ENCODE measurements at regions not wholly inside any gene's neighbourhood (a gene's known extent, or its start where the extent isn't known, plus 50 kb on each side); places are given as distances from the start of the nearest gene placed in this dataset.

DNA sequence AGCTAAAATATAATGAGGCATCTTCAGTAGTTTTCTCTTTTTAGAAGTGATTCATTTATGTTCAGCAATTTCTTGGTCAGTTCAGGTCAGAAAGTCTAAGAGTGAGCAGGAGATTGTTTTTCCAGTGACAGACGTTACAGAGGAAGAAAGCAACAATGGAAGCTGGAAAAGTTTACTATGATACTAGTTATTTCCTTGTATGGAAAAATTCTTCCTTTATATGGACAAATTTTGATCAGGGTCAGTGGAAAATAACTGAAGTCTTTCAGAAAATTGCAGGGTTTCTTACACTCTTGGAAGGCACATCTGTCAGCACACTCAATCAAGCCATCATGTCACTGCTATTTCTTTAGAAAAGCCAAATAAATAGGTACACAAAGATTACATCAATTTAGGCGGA, 1120.7 kb downstream of the FAT4 start:
- Mint-ChIP-seq H3K9me3 (peaks cover 7% of the 10 kb centered on the region), H3K27ac (no peak overlapping the region), H3K27me3 (no peaks in the 10 kb centered on the region), H3K4me3 (no peak overlapping the region), H3K4me1 (ENCODE audit: low read depth in 2 of 2) (no peaks in the 10 kb centered on the region), H3K36me3 (peaks cover 5% of the 10 kb centered on the region)
- DNase-seq (ENCODE audit: low spot score) (no peak), ATAC-seq (no peak)

DNA sequence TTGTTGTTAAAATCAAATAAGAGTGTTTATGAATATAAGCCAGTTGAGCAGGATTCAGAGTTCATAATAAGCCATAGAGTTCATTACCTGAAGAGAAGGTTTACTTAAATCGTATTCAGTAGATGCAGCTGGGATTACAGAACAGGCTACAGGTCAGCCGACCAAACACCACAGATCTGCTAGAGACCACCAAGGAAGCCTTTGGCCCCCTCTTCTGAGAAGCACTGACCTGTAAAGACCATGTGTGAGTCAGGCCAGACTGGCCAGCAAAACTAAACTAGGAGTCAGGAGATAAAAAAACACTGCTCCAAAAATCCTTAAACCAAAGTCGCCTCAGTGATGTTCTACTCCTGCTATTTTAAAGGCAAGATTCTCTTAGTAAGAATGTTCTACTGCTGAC, 1125.5 kb downstream of the FAT4 start:
- no peak overlapping the region for H3K27ac Mint-ChIP-seq
- H3K36me3 Mint-ChIP-seq, result peaks cover 5% of the 10 kb centered on the region
- peaks cover 13% of the 10 kb centered on the region for H3K9me3 Mint-ChIP-seq
- H3K4me3 Mint-ChIP-seq, result no peak overlapping the region
- ATAC-seq (no peak), DNase-seq (ENCODE audit: low spot score) (no peak)
- H3K27me3 Mint-ChIP-seq, result no peaks in the 10 kb centered on the region
- H3K4me1 Mint-ChIP-seq (ENCODE audit: low read depth in 2 of 2), result no peaks in the 10 kb centered on the region

DNA sequence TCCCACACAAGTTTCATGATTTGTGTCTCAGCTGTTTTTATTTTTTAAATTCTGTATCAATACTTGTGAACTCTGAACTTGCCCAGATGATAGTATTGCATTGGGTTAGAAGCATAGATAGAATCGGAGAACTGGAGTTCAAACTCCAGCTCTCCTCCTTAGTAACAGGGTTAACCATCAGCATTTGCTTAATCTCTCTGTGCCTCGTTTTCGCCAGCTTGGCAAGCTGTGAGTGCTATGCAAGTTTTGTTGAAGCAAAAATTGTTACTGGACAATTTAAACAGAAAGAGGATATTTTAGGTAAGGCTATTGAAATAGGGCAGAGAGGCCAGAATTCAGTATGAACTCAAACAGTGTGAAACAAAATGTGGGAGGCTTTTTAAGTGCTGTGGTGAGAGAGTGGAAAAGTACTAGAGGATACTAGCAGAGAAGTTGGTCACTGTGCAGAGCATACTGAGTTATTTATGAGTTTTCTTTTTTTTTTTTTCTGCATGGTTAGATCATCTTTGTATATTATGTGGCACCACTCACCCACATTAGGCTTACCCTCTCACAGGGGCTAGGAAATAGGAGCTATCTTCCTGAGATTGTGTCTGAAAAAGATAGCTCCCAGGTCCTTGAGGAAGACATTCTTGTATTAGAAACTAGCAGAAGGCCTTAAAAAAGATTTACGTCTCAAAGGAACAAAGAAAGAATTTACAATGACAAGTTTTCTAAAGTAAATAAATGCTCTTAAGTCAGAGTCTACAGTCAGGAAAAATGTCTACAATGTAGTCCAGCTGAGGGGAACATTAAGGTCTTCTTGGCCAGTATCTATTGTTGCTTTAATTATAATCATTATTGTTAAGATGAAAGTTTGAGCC, 1126.6 kb downstream of the FAT4 start:
- H3K36me3 Mint-ChIP-seq, result peaks cover 5% of the 10 kb centered on the region
- no peak overlapping the region for H3K4me3 Mint-ChIP-seq
- no peaks in the 10 kb centered on the region for H3K27me3 Mint-ChIP-seq
- H3K4me1 Mint-ChIP-seq (ENCODE audit: low read depth in 2 of 2), result no peaks in the 10 kb centered on the region
- DNase-seq (ENCODE audit: low spot score), result no peak
- peaks cover 13% of the 10 kb centered on the region for H3K9me3 Mint-ChIP-seq
- no peak for ATAC-seq
- no peak overlapping the region for H3K27ac Mint-ChIP-seq

DNA sequence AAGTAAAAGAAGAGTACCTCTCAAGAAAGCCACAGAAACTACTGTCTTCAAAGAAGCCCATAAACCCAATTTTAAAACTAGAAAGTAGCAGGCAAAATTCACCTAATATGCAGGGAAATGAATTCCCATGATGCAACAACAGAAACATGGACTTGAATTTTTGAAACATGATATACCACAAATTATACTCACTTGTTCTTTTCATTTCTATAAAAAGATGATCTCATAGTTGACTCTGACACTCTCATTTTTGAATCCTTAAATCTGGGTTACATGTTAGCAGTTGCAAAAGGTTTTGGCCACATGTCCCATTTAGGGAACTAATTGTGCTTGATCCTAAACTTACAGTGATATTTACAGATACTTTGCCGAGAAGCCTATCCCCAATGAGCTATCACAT, 1130.8 kb downstream of the FAT4 start:
- Mint-ChIP-seq H3K4me3 (no peak overlapping the region), H3K27ac (no peak overlapping the region), H3K9me3 (peaks cover 8% of the 10 kb centered on the region), H3K36me3 (no peaks in the 10 kb centered on the region), H3K4me1 (ENCODE audit: low read depth in 2 of 2) (no peaks in the 10 kb centered on the region), H3K27me3 (no peaks in the 10 kb centered on the region)
- DNase-seq (ENCODE audit: low spot score), result no peak
- no peak for ATAC-seq

DNA sequence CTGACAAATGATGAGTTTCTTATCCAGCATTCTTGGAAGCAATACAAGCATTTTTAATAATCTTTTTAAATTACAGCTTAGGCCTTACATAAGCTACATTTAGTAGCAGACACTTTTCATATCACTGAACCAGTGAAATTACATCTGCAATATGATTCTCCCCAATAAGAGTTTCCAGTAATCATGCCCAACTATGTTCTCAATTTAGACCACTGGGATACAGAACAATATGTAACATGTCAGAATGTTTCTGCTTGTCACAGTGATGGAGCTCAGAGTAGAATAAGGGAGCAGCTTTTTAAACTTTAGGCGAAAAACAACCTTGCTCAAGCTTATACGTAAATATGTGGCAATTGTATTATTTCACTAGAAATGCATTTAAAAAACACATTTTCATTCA, 1132.2 kb downstream of the FAT4 start:
- Mint-ChIP-seq H3K4me3 (no peak overlapping the region), H3K27ac (no peak overlapping the region), H3K9me3 (peaks cover 8% of the 10 kb centered on the region), H3K36me3 (no peaks in the 10 kb centered on the region), H3K27me3 (no peaks in the 10 kb centered on the region), H3K4me1 (ENCODE audit: low read depth in 2 of 2) (no peaks in the 10 kb centered on the region)
- no peak for DNase-seq (ENCODE audit: low spot score)
- no peak for ATAC-seq

DNA sequence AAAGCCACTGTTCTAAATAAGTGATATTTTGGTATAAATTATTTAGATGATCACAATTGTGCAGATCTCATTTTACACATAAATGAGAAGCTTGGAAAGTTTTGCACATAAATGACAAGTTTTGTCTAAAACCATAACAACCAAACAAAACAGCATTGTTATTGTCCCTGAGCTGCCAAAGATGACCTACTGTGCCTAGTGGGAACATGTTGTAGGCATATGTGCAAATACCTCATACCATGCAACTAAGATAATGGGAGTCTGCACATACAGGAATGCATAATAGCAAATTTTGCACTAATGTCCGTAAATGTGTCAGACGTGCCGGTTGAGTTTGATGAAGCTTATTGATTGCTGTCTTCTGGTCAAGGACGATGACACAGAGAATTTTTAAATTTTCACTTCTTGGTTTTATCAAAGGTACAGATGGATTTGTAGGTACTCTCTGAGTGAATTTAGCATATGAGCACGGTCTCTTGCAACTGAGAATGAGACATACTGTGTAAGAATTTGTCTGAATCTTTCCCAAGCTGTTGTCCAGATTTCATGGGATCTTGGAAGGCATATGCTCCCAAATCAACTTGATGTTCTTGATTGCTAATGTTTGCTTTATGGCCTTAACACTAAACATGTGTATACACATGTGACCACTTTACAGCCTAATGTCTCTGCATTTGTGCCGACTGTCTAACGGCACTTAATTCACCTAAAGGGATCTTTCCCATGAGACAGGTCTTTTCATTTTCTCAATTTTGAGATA, 1133.5 kb downstream of the FAT4 start:
- Mint-ChIP-seq H3K9me3 (peaks cover 16% of the 10 kb centered on the region), H3K27me3 (no peaks in the 10 kb centered on the region), H3K4me1 (ENCODE audit: low read depth in 2 of 2) (no peaks in the 10 kb centered on the region), H3K36me3 (no peaks in the 10 kb centered on the region), H3K27ac (no peak overlapping the region), H3K4me3 (no peak overlapping the region)
- DNase-seq (ENCODE audit: low spot score) (no peak), ATAC-seq (no peak)

DNA sequence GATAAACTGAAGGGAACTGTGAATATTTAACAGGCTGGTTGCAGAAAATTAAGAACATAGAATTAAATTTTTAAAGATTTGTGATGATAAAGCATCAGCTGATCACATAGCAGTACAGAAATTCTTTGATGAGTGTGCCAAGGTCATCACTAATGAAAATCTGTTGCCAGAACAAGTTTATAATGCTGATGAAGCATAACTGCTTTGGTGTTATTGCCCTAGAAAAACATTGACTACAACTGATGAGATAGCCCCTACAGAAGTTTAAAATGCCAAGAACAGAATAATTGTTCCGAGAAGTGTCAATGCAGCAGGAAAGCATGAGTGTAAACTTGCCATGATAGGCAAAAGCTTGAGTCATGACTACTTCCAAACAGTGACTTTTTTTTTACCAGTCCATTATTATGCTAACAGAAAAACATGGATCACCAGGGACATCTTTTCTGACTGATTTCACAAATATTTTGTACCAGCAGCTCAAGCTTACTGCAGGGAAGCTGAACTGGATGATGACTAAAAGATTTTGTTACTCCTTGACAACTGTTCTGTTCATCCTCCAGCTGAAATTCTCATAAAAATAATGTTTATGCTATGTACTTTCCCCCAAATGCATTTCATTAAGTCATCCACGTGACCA, 1136.6 kb downstream of the FAT4 start:
- Mint-ChIP-seq H3K9me3 (peaks cover 10% of the 10 kb centered on the region), H3K36me3 (no peaks in the 10 kb centered on the region)

DNA sequence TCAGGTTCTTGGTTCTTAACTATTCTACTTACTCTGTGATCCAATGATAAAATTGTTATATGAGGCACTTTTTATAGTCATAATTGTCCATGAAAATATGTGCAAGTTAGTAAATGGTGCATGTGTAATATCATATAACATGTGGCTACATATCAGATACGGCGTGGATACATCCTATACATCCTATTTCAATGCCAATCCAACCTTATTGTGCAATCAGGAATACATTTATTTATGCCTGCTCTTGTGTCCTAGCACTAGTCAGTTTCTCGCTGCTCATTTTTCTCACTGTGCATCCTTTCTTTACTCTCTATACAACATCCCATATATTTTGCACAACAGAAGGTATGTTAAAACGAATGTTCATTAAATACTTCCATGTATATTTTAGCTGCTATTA, 1141.1 kb downstream of the FAT4 start:
- Mint-ChIP-seq H3K27ac (no peak overlapping the region), H3K4me3 (no peak overlapping the region), H3K4me1 (ENCODE audit: low read depth in 2 of 2) (no peaks in the 10 kb centered on the region), H3K36me3 (no peaks in the 10 kb centered on the region), H3K27me3 (no peaks in the 10 kb centered on the region), H3K9me3 (peaks cover 13% of the 10 kb centered on the region)
- no peak for ATAC-seq
- no peak for DNase-seq (ENCODE audit: low spot score)

More for the DNA sequence above, 1136.6 kb downstream of the FAT4 start:
- H3K4me1 Mint-ChIP-seq (ENCODE audit: low read depth in 2 of 2), result no peaks in the 10 kb centered on the region
- DNase-seq (ENCODE audit: low spot score) (no peak), ATAC-seq (no peak)
- H3K4me3 Mint-ChIP-seq, result no peak overlapping the region
- no peak overlapping the region for H3K27ac Mint-ChIP-seq
- no peaks in the 10 kb centered on the region for H3K27me3 Mint-ChIP-seq

DNA sequence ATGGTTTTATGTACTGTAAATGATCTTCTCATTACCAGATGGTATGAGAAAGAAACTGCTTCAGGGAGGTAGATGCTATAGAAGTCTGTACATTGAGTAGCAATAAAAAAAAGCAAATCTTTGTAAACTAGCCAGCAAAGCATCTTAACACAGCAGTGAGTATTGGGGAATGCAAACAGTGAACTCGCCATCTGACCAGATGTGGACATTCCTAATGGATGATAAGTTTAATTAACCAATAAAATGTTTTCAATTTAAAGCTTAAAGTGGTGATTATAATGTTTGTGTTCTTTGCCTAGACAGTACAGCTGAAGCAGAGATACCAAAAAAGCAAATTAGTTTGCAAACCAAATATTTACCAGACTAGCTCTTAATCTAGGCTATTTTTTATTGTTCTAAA, 1144.2 kb downstream of the FAT4 start:
- no peak overlapping the region for H3K27ac Mint-ChIP-seq
- H3K9me3 Mint-ChIP-seq, result peaks cover 8% of the 10 kb centered on the region
- no peaks in the 10 kb centered on the region for H3K36me3 Mint-ChIP-seq
- H3K27me3 Mint-ChIP-seq, result no peaks in the 10 kb centered on the region
- DNase-seq (ENCODE audit: low spot score) (no peak), ATAC-seq (no peak)
- no peaks in the 10 kb centered on the region for H3K4me1 Mint-ChIP-seq (ENCODE audit: low read depth in 2 of 2)
- no peak overlapping the region for H3K4me3 Mint-ChIP-seq

DNA sequence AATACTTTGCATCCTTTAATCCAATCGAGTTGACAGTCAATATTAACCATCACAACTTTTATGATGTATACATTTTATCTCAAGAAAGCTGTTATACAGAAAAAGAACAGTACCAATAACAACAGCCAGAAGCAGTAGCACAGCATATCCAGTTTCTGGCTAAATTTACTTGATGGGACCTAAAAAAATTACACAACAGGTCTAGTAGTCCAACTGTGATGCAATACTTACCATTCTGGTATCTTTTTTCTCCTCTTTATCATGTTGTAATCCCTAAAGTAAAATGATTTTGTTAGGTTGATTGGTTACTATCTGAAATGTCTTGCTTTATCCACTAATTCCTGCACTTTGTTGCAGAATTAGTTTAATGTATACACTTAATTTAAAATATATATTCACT, 1150.6 kb downstream of the FAT4 start:
- ATAC-seq, result no peak
- Mint-ChIP-seq H3K9me3 (peaks cover 18% of the 10 kb centered on the region), H3K27ac (no peak overlapping the region), H3K4me3 (no peak overlapping the region), H3K36me3 (no peaks in the 10 kb centered on the region), H3K27me3 (no peaks in the 10 kb centered on the region), H3K4me1 (ENCODE audit: low read depth in 2 of 2) (no peaks in the 10 kb centered on the region)
- no peak for DNase-seq (ENCODE audit: low spot score)

DNA sequence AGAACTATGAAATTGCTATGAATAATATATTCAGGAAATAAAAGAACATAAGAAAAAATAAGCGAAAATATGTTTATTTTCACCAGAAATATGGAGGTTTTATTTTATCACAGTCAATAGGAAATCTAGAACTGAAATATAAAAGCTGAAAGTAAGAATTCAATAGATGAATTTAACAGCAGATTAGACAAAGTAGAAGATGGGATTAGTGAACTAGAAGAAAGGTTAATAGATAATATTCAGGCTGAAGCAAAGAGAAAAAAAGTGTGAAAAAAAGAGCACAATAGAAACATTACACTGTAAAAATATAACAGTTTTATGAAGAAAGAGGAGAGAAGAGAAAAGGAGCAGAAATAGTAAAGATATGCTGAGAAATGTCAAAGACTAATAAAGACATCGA, 1152.1 kb downstream of the FAT4 start:
- no peak overlapping the region for H3K27ac Mint-ChIP-seq
- H3K27me3 Mint-ChIP-seq, result no peaks in the 10 kb centered on the region
- no peaks in the 10 kb centered on the region for H3K4me1 Mint-ChIP-seq (ENCODE audit: low read depth in 2 of 2)
- ATAC-seq (no peak), DNase-seq (ENCODE audit: low spot score) (no peak)
- H3K36me3 Mint-ChIP-seq, result no peaks in the 10 kb centered on the region
- no peak overlapping the region for H3K4me3 Mint-ChIP-seq
- peaks cover 16% of the 10 kb centered on the region for H3K9me3 Mint-ChIP-seq

DNA sequence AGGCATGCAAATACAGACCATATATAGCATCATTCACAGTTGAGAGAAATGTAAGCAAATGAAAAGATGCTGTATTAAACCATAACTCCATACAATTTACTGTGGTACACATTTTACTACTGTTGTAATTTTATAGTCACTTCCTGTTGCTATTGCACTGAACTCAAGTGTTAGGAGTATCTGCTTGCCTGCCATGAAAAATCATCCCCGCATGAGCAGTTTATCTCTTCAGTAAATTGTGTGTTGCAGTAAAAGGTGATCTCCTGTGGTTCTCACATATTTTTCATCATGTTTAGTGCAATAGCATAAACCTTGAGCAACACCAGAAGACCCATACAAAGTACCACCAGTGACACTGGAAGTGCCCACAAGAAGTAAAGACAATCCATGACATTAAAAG, 1153.4 kb downstream of the FAT4 start:
- no peak overlapping the region for H3K4me3 Mint-ChIP-seq
- peaks cover 16% of the 10 kb centered on the region for H3K9me3 Mint-ChIP-seq
- ATAC-seq (no peak), DNase-seq (ENCODE audit: low spot score) (no peak)
- no peaks in the 10 kb centered on the region for H3K36me3 Mint-ChIP-seq
- H3K27ac Mint-ChIP-seq, result no peak overlapping the region
- no peaks in the 10 kb centered on the region for H3K27me3 Mint-ChIP-seq
- no peaks in the 10 kb centered on the region for H3K4me1 Mint-ChIP-seq (ENCODE audit: low read depth in 2 of 2)

DNA sequence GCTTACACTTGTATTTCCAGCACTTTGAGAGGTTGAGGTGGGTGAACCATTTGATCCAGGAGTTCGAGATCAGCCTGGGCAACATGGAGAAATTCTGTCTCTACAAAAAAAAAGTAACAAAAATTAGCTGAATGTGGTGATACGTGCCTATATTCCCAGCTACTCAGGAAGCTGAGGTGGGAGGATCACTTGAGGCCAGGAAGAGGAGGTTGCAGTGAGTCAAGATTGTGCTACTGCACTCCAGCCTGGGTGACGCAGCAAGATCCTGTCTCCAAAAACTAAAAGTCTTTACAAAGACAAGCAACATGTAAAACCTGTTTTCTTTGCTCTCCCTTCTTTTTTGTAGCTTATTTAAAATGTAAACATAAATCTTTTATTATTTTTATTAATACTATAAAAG, 1156.1 kb downstream of the FAT4 start:
- Mint-ChIP-seq H3K4me3 (no peak overlapping the region), H3K4me1 (ENCODE audit: low read depth in 2 of 2) (no peaks in the 10 kb centered on the region), H3K27ac (no peak overlapping the region), H3K9me3 (peaks cover 13% of the 10 kb centered on the region), H3K27me3 (no peaks in the 10 kb centered on the region), H3K36me3 (no peaks in the 10 kb centered on the region)
- DNase-seq (ENCODE audit: low spot score) (no peak), ATAC-seq (no peak)

DNA sequence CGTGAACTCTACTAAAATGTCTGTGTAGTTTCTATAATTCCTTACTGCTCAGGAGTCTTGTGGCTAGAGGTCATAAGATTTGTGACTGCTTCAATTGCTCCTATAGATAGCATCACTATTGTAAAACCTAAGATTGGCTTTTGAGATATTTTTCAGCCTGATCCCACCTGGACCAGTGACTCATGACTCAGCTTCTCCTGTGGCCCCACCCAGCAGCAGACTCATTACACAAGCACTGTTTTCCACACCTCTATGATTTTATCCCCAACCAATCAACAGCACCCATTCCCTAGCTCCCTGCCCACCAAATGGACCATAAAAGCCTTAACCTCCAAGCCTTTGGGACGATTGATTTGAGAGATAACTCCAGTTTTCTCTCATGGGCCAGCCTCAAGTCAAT, 1157.0 kb upstream of the INTU start:
- no peaks in the 10 kb centered on the region for H3K36me3 Mint-ChIP-seq
- peaks cover 8% of the 10 kb centered on the region for H3K9me3 Mint-ChIP-seq
- no peaks in the 10 kb centered on the region for H3K27me3 Mint-ChIP-seq
- no peaks in the 10 kb centered on the region for H3K4me1 Mint-ChIP-seq (ENCODE audit: low read depth in 2 of 2)
- H3K27ac Mint-ChIP-seq, result no peak overlapping the region
- no peak overlapping the region for H3K4me3 Mint-ChIP-seq
- no peak for ATAC-seq
- DNase-seq (ENCODE audit: low spot score), result no peak

Data from natural killer cell treated with Interleukin-12 subunit alpha and Interleukin-12 subunit beta and Interleukin-15 and Interleukin-18, amount 100 ng/mL, for 72 hours (primary cell).